ENCODE measurements at regions not wholly inside any gene's neighbourhood (a gene's known extent, or its start where the extent isn't known, plus 50 kb on each side); places are given as distances from the start of the nearest gene placed in this dataset. TPM values are rescaled to one million over a fixed set of nuclear protein-coding genes. Genes with fewer than 3 reads are reported as not detected.
"Not testable (repeated sequence)": the region's sequence is repeated elsewhere in the genome, so short reads cannot be mapped to it uniquely, and the experiment has no call there.

DNA sequence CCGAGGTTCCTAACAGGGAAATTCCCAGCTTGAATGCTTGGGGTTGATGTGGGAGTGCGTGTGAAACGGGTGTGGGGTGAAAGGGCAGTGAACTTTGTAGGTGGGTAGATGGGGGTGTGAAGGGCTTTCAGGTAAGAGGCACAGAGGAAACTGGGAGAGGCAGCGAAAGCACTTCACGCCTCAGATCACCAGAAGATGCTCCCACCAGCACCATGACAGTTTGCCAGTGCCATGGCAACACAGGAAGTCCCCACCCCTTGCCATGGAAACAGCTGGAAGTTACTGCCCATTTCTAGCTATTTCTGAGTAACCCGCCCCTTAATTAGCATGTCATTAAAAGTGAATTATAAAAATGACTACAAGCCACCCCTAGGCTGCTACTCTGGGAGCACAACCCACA is 1390.6 kb upstream of the TPTE start:
- CTCF ChIA-PET (ENCODE audit: low intra/inter-chr PET ratio); H3K4me2 ChIP-seq (ENCODE audit: insufficient read depth, low read length); H3K9me3 ChIP-seq (replicated peaks; ENCODE audit: control insufficient read depth, insufficient read depth, low read depth, low read length); H3K27ac ChIP-seq (ENCODE audit: extremely low read depth, low read depth, low read length); H3K9me1 ChIP-seq (ENCODE audit: control insufficient read depth, insufficient read depth, low read length); H4K20me1 ChIP-seq (replicated peaks; ENCODE audit: control insufficient read depth, insufficient read depth, low read length); BruUV-seq (replicated peaks); DNase-seq (ENCODE audit: extremely low read depth in 1 of 4, low spot score in 3 of 4); FAIRE-seq; H2AFZ ChIP-seq (ENCODE audit: low read depth, low read length); H3K9ac ChIP-seq (ENCODE audit: insufficient read depth in 1 of 2, low read depth in 2 of 2, low read length in 2 of 2); H3K4me3 ChIP-seq; ATAC-seq; intact Hi-C loops (cut with micrococcal nuclease); H3K27me3 ChIP-seq (ENCODE audit: control insufficient read depth in 2 of 2, insufficient read depth in 2 of 2, low read length in 2 of 2); in situ Hi-C loops (cut with MboI); H3K79me2 ChIP-seq (ENCODE audit: control insufficient read depth, insufficient read depth, low read length); H3K4me1 ChIP-seq (replicated peaks in 1 of 2; ENCODE audit: control insufficient read depth in 2 of 2, insufficient read depth in 2 of 2, low read length in 2 of 2); H3K36me3 ChIP-seq (ENCODE audit: control insufficient read depth, insufficient read depth, low read length); POLR2A ChIA-PET: not testable (repeated sequence)
- 63% methylated on average over 4 of the region's 6 CpGs for WGBS (ENCODE audit: insufficient coverage, low coverage, missing lambda C conversion rate)

Small RNAs in the stretch of these regions (small RNA-seq; reads per million reads assigned to genes)
- gene CR392039.1: not detected
